GM23338 (cell line): ENCODE measurements at regions not wholly inside any gene's neighbourhood (a gene's known extent, or its start where the extent isn't known, plus 50 kb on each side); places are given as distances from the start of the nearest gene placed in this dataset.

Experiments used
- ATAC-seq: fragments of 200-7000 bp; cut with Tn5 transposase; 3 replicates; pipeline ENCODE4 v1.9.1; 2020
- DNase-seq: peaks from one replicate; pipeline ENCODE4 v3.0.0-alpha.2; 2015; ENCODE audit warnings: low spot score
- H2AFZ ChIP-seq: fragments of 200-600 bp; sonication (generic); 2 replicates; pipeline ENCODE4 v1.8.0; 2016; ENCODE audit warnings: antibody characterized with exemption, mild to moderate bottlenecking, moderate library complexity
- H3F3A ChIP-seq: fragments of 200-600 bp; sonication (generic); replicated peaks from 2 replicates; pipeline ENCODE4 v1.8.0; 2017; ENCODE audit warnings: antibody characterized with exemption, mixed run types, low read depth
- H3K27ac ChIP-seq: fragments of 200-600 bp; sonication (generic); 2 replicates; pipeline ENCODE4 v1.6.1; 2016; ENCODE audit warnings: low read depth
- H3K27me3 ChIP-seq: fragments of 200-600 bp; sonication (generic); 2 replicates; pipeline ENCODE4 v1.8.0; 2016; ENCODE audit warnings: mild to moderate bottlenecking, mixed run types, moderate library complexity; ENCODE audit not compliant: insufficient read depth
- H3K36me3 ChIP-seq: fragments of 200-600 bp; sonication (generic); 2 replicates; pipeline ENCODE4 v1.8.0; 2016; ENCODE audit warnings: mild to moderate bottlenecking; ENCODE audit not compliant: insufficient read depth
- H3K4me1 ChIP-seq: fragments of 200-600 bp; sonication (generic); 2 replicates; pipeline ENCODE4 v1.8.0; 2016; ENCODE audit warnings: mild to moderate bottlenecking, moderate library complexity; ENCODE audit not compliant: insufficient read depth
- H3K4me2 ChIP-seq: fragments of 200-600 bp; sonication (generic); 2 replicates; pipeline ENCODE4 v1.7.1; 2017; ENCODE audit warnings: mixed run types
- H3K4me3 ChIP-seq: fragments of 200-600 bp; sonication (generic); 2 replicates; pipeline ENCODE4 v1.6.1; 2016; ENCODE audit warnings: mixed run types
- H3K79me2 ChIP-seq: fragments of 200-600 bp; sonication (generic); replicated peaks from 2 replicates; pipeline ENCODE4 v1.8.0; 2017; ENCODE audit warnings: mild to moderate bottlenecking; ENCODE audit not compliant: insufficient read depth
- H3K9me2 ChIP-seq: fragments of 200-600 bp; sonication (generic); 2 replicates; pipeline ENCODE4 v1.8.0; 2017; ENCODE audit not compliant: insufficient read depth
- H4K20me1 ChIP-seq: fragments of 200-600 bp; sonication (generic); replicated peaks from 2 replicates; pipeline ENCODE4 v1.8.0; 2017; ENCODE audit warnings: mild to moderate bottlenecking; ENCODE audit not compliant: insufficient read depth
- H3K27ac Mint-ChIP-seq: 2 replicates; pipeline ENCODE4 v1.8.0; 2020; ENCODE audit warnings: inconsistent platforms, mild to moderate bottlenecking, moderate library complexity, mixed read lengths
- H3K27me3 Mint-ChIP-seq: 3 replicates; pipeline ENCODE4 v1.8.0; 2022; ENCODE audit warnings: low read depth, mild to moderate bottlenecking, moderate library complexity, mixed read lengths, inconsistent platforms; ENCODE audit not compliant: insufficient read depth, poor library complexity
- H3K36me3 Mint-ChIP-seq: 3 replicates; pipeline ENCODE4 v1.8.0; 2021; ENCODE audit warnings: low read depth, mild to moderate bottlenecking, inconsistent platforms, moderate library complexity, mixed read lengths
- H3K4me1 Mint-ChIP-seq: 3 replicates; pipeline ENCODE4 v1.8.0; 2020; ENCODE audit warnings: mild to moderate bottlenecking, inconsistent platforms, mixed read lengths
- H3K4me3 Mint-ChIP-seq: 3 replicates; pipeline ENCODE4 v1.8.0; 2021; ENCODE audit warnings: moderate library complexity, mild to moderate bottlenecking, inconsistent platforms, mixed read lengths
- H3K9me3 Mint-ChIP-seq: 3 replicates; pipeline ENCODE4 v1.8.0; 2020; ENCODE audit warnings: moderate library complexity, mild to moderate bottlenecking, inconsistent platforms, mixed read lengths
- CREB1 ChIP-seq: fragments of 250-450 bp; sonication (Bioruptor Pico); IDR thresholded peaks from 2 replicates; pipeline ENCODE4 v1.5.0; 2020; ENCODE audit warnings: low read depth, mild to moderate bottlenecking, moderate library complexity
- CTCF ChIP-seq, 2 experiments: fragments of 200-600 bp in 1 of 2; sonication (generic) in 1 of 2; conservative IDR thresholded peaks; 2 replicates each; pipeline versions ENCODE4 v1.5.1 to v1.6.1; 2016 to 2017; ENCODE audit warnings: antibody characterized with exemption in 2 of 2, low read depth in 2 of 2, mild to moderate bottlenecking in 2 of 2, moderate library complexity in 1 of 2
- ETS1 ChIP-seq: IDR thresholded peaks from 2 replicates; pipeline ENCODE4 v1.6.1; 2016; ENCODE audit warnings: antibody characterized with exemption
- EZH2phosphoT487 ChIP-seq: fragments of 200-600 bp; sonication (generic); IDR thresholded peaks from one replicate; pipeline ENCODE4 v1.8.1; 2018; ENCODE audit warnings: antibody characterized with exemption; ENCODE audit not compliant: unreplicated experiment
- JUNB ChIP-seq: IDR thresholded peaks from one replicate; pipeline ENCODE4 v1.6.1; 2016; ENCODE audit warnings: antibody characterized with exemption; ENCODE audit not compliant: unreplicated experiment
- NANOG ChIP-seq: IDR thresholded peaks from 2 replicates; pipeline ENCODE4 v1.6.1; 2016; ENCODE audit warnings: antibody characterized with exemption, borderline replicate concordance
- POLR2AphosphoS5 ChIP-seq: IDR thresholded peaks from 2 replicates; pipeline ENCODE4 v1.6.1; 2016; ENCODE audit warnings: antibody characterized with exemption, low read depth
- STAT1 ChIP-seq: IDR thresholded peaks from one replicate; pipeline ENCODE4 v1.6.1; 2016; ENCODE audit warnings: antibody characterized with exemption; ENCODE audit not compliant: unreplicated experiment
- ZNF114 ChIP-seq: fragments of 250-450 bp; sonication (Bioruptor Pico); IDR thresholded peaks from 2 replicates; pipeline ENCODE4 v1.5.0; 2020; ENCODE audit warnings: mild to moderate bottlenecking, moderate library complexity
- ZNF331 ChIP-seq: fragments of 250-450 bp; sonication (Bioruptor Pico); IDR thresholded peaks from 2 replicates; pipeline ENCODE4 v1.5.0; 2020; ENCODE audit warnings: low read depth, mild to moderate bottlenecking, moderate library complexity
- ZNF462 ChIP-seq: fragments of 250-450 bp; sonication (Bioruptor Pico); IDR thresholded peaks from 2 replicates; pipeline ENCODE4 v1.5.0; 2020; ENCODE audit warnings: mild to moderate bottlenecking, moderate library complexity

- TF ChIP-seq POLR2AphosphoS5 (no peak), ETS1 (no peak), CTCF (conservative IDR thresholded peaks at IDR 0.05; ENCODE audit: low read depth in 2 of 2) (no peak), ZNF114 (CRISPR knock-in tag) (no peak), STAT1 (no peak)
Measured at GRCh38 chr9:93865716-93866115, 89.4 kb downstream of the BARX1 start (continued).

GRCh38 chr9:93865245-93865644, 89.9 kb downstream of the BARX1 start:
- Histone ChIP-seq H4K20me1 (no peaks in the 10 kb centered on the region), H3K27me3 (peaks cover 14% of the 10 kb centered on the region), H3K36me3 (no peaks in the 10 kb centered on the region), H3K4me2 (no peak overlapping the region), H2AFZ (no peak overlapping the region; the same call in 1 of the 2 replicates), H3F3A (no peaks in the 10 kb centered on the region), H3K9me2 (no peaks in the 10 kb centered on the region), H3K79me2 (no peaks in the 10 kb centered on the region), H3K4me1 (peaks cover 15% of the 10 kb centered on the region; the same call in 1 of the 2 replicates), H3K27ac (no peak overlapping the region), H3K4me3 (no peak overlapping the region)
- Mint-ChIP-seq H3K4me3 (no peak overlapping the region), H3K4me1 (peaks cover 33% of the 10 kb centered on the region), H3K27ac (no peak overlapping the region), H3K27me3 (peaks cover 6% of the 10 kb centered on the region), H3K9me3 (no peaks in the 10 kb centered on the region), H3K36me3 (no peaks in the 10 kb centered on the region; the same call in 2 of the 3 replicates)
- no peak for DNase-seq
- ATAC-seq = no peak
- no peak for TF ChIP-seq JUNB
- TF ChIP-seq CTCF (conservative IDR thresholded peaks at IDR 0.05; ENCODE audit: low read depth in 2 of 2) = no peak
- no peak for TF ChIP-seq NANOG
- TF ChIP-seq CREB1 (CRISPR knock-in tag) = no peak
- no peak for TF ChIP-seq ZNF114 (CRISPR knock-in tag)
- no peak for TF ChIP-seq EZH2phosphoT487
- no peak for TF ChIP-seq ZNF331 (CRISPR knock-in tag)
- no peak for TF ChIP-seq ZNF462 (CRISPR knock-in tag)
- no peak for TF ChIP-seq ETS1
- no peak for TF ChIP-seq STAT1
